ENCODE measurements at regions not wholly inside any gene's neighbourhood (a gene's known extent, or its start where the extent isn't known, plus 50 kb on each side); places are given as distances from the start of the nearest gene placed in this dataset.

DNA sequence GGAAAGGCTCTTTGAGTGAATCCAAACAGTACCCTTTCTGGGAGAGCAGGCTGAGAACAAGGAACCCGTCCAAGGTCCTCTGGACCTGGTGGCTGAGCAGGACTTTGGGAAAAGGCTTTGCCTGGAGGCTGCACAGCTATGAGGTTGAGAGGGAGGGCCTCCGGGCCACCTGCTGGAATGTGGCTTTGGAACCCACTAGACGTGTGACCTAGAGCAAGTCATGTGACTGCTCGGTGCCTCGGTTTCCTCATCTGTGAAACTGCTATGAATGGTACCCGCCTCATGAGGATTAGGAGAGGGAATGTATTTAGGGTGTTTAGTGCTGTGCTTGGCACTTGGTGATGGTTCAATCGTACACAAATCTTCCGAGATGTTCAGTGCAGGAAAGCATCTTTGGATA lies 50.4 kb downstream of the HAPSTR1 start:
- Mint-ChIP-seq H3K27me3 (peaks cover 12% of the 10 kb centered on the region), H3K36me3 (peaks cover 2% of the 10 kb centered on the region), H3K4me3 (no peak overlapping the region), H3K27ac (no peak overlapping the region), H3K4me1 (ENCODE audit: low read depth) (peaks cover 9% of the 10 kb centered on the region), H3K9me3 (no peaks in the 10 kb centered on the region)
- CTCF ChIA-PET = no interaction called here
- intact Hi-C loops (cut with micrococcal nuclease) = no loop called here
- no peak for DNase-seq
- POLR2A ChIA-PET = no interaction called here

- intact Hi-C loops (cut with micrococcal nuclease) = no loop called here
- Mint-ChIP-seq H3K27ac (no peak overlapping the region), H3K4me3 (no peak overlapping the region), H3K4me1 (ENCODE audit: low read depth) (peaks cover 6% of the 10 kb centered on the region), H3K36me3 (peaks cover 2% of the 10 kb centered on the region), H3K9me3 (no peaks in the 10 kb centered on the region), H3K27me3 (peaks cover 5% of the 10 kb centered on the region)
- ChIA-PET POLR2A (no interaction called here), CTCF (no interaction called here)
- no peak for DNase-seq
These were observed 52.7 kb downstream of the HAPSTR1 start for GRCh38 chr16:9144106-9144505.

- no peak overlapping the region for H3K4me3 Mint-ChIP-seq
- DNase-seq = no peak
- H3K36me3 Mint-ChIP-seq = no peaks in the 10 kb centered on the region
- peaks cover 2% of the 10 kb centered on the region for H3K27me3 Mint-ChIP-seq
- H3K9me3 Mint-ChIP-seq = no peaks in the 10 kb centered on the region
- H3K4me1 Mint-ChIP-seq (ENCODE audit: low read depth) = no peaks in the 10 kb centered on the region
- CTCF ChIA-PET = interaction anchor here (0.8 kb wide), 1 partner anchor 9 kb away, joined by 4 read pairs; no protein-coding TSS in a partner anchor
- intact Hi-C loops (cut with micrococcal nuclease) = no loop called here
- no peak overlapping the region for H3K27ac Mint-ChIP-seq
- POLR2A ChIA-PET = no interaction called here
These were observed 57.1 kb downstream of the HAPSTR1 start for GRCh38 chr16:9148374-9149015.

DNA sequence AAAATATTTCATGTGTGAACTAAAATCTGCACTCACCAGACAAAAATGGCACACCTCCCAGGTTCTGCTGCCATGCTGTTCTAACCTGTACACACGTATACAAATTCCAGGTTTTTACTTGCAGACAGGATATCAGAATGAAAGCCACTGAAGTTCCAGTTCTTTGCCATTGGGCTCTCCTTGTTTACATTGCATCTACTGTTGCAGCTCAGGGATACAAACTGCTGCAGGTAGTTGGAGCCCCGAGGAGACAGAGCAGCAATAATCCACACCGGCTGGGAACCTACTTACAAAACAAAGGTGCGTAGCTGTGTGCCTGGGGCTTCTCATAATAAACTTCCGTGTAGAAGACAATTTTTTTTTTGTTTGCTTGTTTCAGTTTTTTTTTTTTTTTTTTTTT lies 59.6 kb downstream of the HAPSTR1 start:
- H3K4me1 Mint-ChIP-seq (ENCODE audit: low read depth) = no peaks in the 10 kb centered on the region
- ChIA-PET CTCF (interaction anchor here (1.6 kb wide), 1 partner anchor 12 kb away, joined by 4 read pairs; no protein-coding TSS in a partner anchor), POLR2A (no interaction called here)
- H3K27me3 Mint-ChIP-seq = peaks cover 14% of the 10 kb centered on the region
- H3K9me3 Mint-ChIP-seq = no peaks in the 10 kb centered on the region
- no peaks in the 10 kb centered on the region for H3K36me3 Mint-ChIP-seq
- no peak overlapping the region for H3K27ac Mint-ChIP-seq
- intact Hi-C loops (cut with micrococcal nuclease) = no loop called here
- no peak overlapping the region for H3K4me3 Mint-ChIP-seq
- no peak for DNase-seq

DNA sequence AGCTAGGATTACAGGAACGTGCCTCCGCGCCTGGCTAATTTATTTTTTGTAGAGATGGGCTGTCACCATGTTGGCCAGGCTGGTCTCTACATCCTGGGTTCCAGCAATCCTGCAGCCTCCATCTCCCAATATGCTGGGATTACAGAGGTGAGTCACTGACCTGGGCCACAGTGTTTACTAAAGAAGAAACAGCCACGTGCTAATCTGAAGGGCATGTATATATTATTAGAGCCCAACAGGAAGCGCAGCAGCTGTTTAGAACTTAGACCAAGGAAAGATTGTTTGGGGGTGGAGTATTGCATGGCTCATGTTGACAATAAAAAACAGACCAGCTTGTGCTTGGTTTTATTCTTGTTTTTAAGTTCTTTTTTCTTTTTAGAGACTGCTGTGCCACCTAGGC lies 60.2 kb downstream of the HAPSTR1 start:
- POLR2A ChIA-PET = no interaction called here
- H3K4me3 Mint-ChIP-seq = no peak overlapping the region
- H3K36me3 Mint-ChIP-seq = no peaks in the 10 kb centered on the region
- H3K27ac Mint-ChIP-seq = no peak overlapping the region
- no peaks in the 10 kb centered on the region for H3K4me1 Mint-ChIP-seq (ENCODE audit: low read depth)
- no peaks in the 10 kb centered on the region for H3K9me3 Mint-ChIP-seq
- intact Hi-C loops (cut with micrococcal nuclease) = no loop called here
- no peak for DNase-seq
- peaks cover 14% of the 10 kb centered on the region for H3K27me3 Mint-ChIP-seq
- CTCF ChIA-PET = no interaction called here

DNA sequence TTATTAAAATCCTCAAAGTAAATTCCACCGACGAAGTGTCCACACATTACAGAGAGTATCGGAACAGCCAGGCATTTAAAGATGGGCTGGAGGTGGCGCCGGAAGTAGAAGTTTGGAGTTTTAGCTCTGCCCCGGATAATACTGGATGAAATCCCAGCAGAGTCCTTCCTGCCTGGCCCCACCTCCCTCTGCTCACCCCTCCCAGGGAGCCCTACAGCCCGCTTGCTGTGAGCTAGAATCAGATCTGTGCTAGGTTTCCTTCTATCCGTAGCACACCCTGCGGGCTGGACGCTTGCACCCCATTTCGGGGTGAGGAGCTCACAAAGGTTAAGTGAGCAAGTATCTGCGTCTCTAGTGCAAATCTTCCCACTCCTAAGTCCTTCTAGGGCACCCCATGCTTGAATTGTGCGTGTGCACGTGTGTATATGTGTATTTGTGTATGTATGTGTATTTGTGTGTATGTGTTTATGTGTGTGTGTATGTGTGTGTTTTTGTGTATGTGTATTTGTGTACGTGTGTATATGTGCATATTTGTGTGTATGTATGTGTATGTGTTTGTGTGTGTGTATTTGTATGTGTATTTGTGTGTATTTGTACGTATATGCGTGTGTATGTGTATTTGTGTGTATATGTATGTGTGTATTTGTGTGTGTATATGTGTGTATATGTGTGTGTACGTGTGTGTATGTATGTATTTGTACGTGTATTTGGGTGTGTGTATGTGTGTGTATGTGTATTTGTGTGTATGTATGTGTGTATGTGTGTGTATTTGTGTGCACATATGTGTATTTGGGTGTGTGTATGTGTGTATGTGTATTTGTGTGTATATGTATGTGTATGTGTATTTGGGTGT lies 61.4 kb downstream of the HAPSTR1 start:
- no peaks in the 10 kb centered on the region for H3K4me1 Mint-ChIP-seq (ENCODE audit: low read depth)
- H3K27me3 Mint-ChIP-seq = peaks cover 16% of the 10 kb centered on the region
- H3K4me3 Mint-ChIP-seq = no peak overlapping the region
- ChIA-PET POLR2A (no interaction called here), CTCF (no interaction called here)
- no peaks in the 10 kb centered on the region for H3K9me3 Mint-ChIP-seq
- no peak overlapping the region for H3K27ac Mint-ChIP-seq
- DNase-seq = no peak
- intact Hi-C loops (cut with micrococcal nuclease) = no loop called here
- no peaks in the 10 kb centered on the region for H3K36me3 Mint-ChIP-seq

DNA sequence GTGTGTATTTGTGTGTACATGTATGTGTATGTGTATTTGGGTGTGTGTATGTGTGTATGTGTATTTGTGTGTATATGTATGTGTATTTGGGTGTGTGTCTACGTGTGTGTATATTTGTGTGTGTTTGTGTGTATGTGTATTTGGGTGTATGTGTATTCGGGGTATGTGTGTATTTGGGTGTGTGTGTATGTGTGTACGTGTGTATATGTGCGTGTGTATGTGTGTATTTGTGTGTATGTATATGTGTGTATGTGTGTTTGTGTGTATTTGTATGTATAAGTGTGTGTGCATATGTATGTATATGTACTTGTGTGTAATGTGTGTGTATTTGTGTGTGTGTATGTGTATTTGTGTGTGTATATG lies 62.0 kb downstream of the HAPSTR1 start:
- no peaks in the 10 kb centered on the region for H3K36me3 Mint-ChIP-seq
- peaks cover 16% of the 10 kb centered on the region for H3K27me3 Mint-ChIP-seq
- no peak overlapping the region for H3K27ac Mint-ChIP-seq
- intact Hi-C loops (cut with micrococcal nuclease) = no loop called here
- H3K4me1 Mint-ChIP-seq (ENCODE audit: low read depth) = no peaks in the 10 kb centered on the region
- ChIA-PET CTCF (no interaction called here), POLR2A (no interaction called here)
- no peaks in the 10 kb centered on the region for H3K9me3 Mint-ChIP-seq
- no peak for DNase-seq
- H3K4me3 Mint-ChIP-seq = no peak overlapping the region

- intact Hi-C loops (cut with micrococcal nuclease) = no loop called here
- peaks cover 23% of the 10 kb centered on the region for H3K27me3 Mint-ChIP-seq
- H3K4me1 Mint-ChIP-seq (ENCODE audit: low read depth) = peaks cover under 1% of the 10 kb centered on the region
- ChIA-PET CTCF (no interaction called here), POLR2A (no interaction called here)
- no peak overlapping the region for H3K4me3 Mint-ChIP-seq
- no peaks in the 10 kb centered on the region for H3K36me3 Mint-ChIP-seq
- no peaks in the 10 kb centered on the region for H3K9me3 Mint-ChIP-seq
- H3K27ac Mint-ChIP-seq = no peak overlapping the region
- DNase-seq = no peak
These were observed 63.3 kb downstream of the HAPSTR1 start for GRCh38 chr16:9154567-9155410.

DNA sequence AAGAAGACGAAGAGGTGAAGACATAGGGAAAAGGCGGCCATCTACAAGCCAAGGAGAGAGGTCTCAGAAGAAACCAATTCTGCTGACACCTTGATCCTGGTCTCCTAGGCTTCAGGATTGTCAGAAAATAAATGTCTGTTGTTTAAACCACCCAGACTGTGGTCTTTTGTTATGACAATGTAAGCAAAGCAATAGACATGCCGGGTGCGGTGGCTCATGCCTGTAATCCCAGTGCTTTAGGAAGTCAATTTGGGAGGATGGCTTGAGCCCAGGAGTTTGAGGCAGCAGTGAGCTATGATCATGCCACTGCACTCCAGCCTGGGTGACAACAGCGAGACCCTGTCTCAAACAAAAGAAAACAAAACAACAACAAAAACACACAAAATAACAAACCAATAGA lies 64.4 kb downstream of the HAPSTR1 start:
- intact Hi-C loops (cut with micrococcal nuclease) = no loop called here
- Mint-ChIP-seq H3K9me3 (no peaks in the 10 kb centered on the region), H3K36me3 (no peaks in the 10 kb centered on the region), H3K4me1 (ENCODE audit: low read depth) (peaks cover 3% of the 10 kb centered on the region), H3K27ac (no peak overlapping the region), H3K27me3 (peaks cover 31% of the 10 kb centered on the region), H3K4me3 (no peak overlapping the region)
- no peak for DNase-seq
- ChIA-PET POLR2A (no interaction called here), CTCF (no interaction called here)

DNA sequence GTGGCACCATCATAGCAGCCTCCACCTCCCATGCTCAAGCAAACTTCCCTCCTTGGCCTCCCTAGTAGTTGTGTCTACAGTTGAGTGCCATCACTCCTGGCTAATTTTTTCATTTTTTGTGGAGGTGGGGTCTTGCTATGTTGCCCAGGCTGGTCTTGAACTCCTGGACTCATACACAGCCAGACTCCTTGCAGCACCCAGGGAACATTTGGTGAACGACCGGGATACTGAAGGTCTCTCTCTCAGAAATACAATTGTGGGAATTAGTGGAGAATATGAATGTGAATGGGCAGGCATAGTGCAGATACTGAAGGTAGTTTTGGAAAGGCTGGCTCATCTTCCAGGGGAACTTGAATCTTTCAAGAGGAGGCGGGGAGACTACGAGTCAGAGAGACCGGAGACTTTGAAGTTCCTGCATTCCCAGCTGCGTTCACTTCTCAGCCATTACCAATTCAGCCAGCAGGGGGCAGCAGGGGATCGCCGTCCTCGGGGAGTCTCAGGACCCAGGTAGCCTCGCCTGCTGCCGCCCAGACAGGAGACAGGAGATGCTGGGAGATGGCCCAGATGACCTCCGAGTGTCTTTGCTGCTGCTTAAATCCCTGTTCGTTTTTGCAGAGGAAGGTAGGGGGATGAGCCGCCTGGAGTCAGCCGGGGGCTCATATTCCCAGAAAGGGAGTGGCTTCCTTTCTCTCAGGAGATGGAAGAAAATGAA lies 68.6 kb downstream of the HAPSTR1 start:
- ChIA-PET POLR2A (no interaction called here), CTCF (no interaction called here)
- Mint-ChIP-seq H3K27ac (no peak overlapping the region), H3K36me3 (no peaks in the 10 kb centered on the region), H3K4me1 (ENCODE audit: low read depth) (peaks cover 3% of the 10 kb centered on the region), H3K9me3 (no peaks in the 10 kb centered on the region), H3K4me3 (no peak overlapping the region), H3K27me3 (peaks cover 21% of the 10 kb centered on the region)
- DNase-seq = peak; percentile 65
- intact Hi-C loops (cut with micrococcal nuclease) = no loop called here

GRCh38 chr16:9160551-9160911 lies 69.1 kb downstream of the HAPSTR1 start:
- Mint-ChIP-seq H3K4me1 (ENCODE audit: low read depth) (peaks cover 3% of the 10 kb centered on the region), H3K27ac (no peak overlapping the region)
- CTCF ChIA-PET = no interaction called here

GRCh38 chr16:9165681-9166080 lies 74.2 kb downstream of the HAPSTR1 start:
- Mint-ChIP-seq H3K27me3 (no peaks in the 10 kb centered on the region), H3K9me3 (no peaks in the 10 kb centered on the region), H3K27ac (no peak overlapping the region), H3K4me3 (no peak overlapping the region), H3K36me3 (no peaks in the 10 kb centered on the region), H3K4me1 (ENCODE audit: low read depth) (no peaks in the 10 kb centered on the region)
- ChIA-PET CTCF (no interaction called here), POLR2A (no interaction called here)
- no peak for DNase-seq
- intact Hi-C loops (cut with micrococcal nuclease) = no loop called here

More at GRCh38 chr16:9160551-9160911, 69.1 kb downstream of the HAPSTR1 start:
- H3K27me3 Mint-ChIP-seq = peaks cover 17% of the 10 kb centered on the region
- POLR2A ChIA-PET = no interaction called here
- H3K9me3 Mint-ChIP-seq = no peaks in the 10 kb centered on the region
- no peak overlapping the region for H3K4me3 Mint-ChIP-seq
- no peak for DNase-seq
- no peaks in the 10 kb centered on the region for H3K36me3 Mint-ChIP-seq
- intact Hi-C loops (cut with micrococcal nuclease) = no loop called here
